A673 (cell line): ENCODE measurements at regions not wholly inside any gene's neighbourhood (a gene's known extent, or its start where the extent isn't known, plus 50 kb on each side); places are given as distances from the start of the nearest gene placed in this dataset.
"Not testable (repeated sequence)": the region's sequence is repeated elsewhere in the genome, so short reads cannot be mapped to it uniquely, and the experiment has no call there.

Source experiments
- BruUV-seq: library from RNA; stranded (reverse); fragments of 400-500 nt; replicated peaks from 2 replicates; lab custom pipeline; 2021; lab: Mats Ljungman, UMichigan
- CTCF ChIA-PET: fragments of 300-600 bp; sonication (Branson Sonifier 250); formaldehyde crosslinking; loops from one replicate; lab custom pipeline; 2022; ENCODE audit warnings: antibody characterized with exemption; lab: Charles Lee
- POLR2A ChIA-PET: fragments of 300-600 bp; sonication (Branson Sonifier 250); formaldehyde crosslinking; loops from one replicate; lab custom pipeline; 2022; ENCODE audit warnings: antibody characterized with exemption; ENCODE audit not compliant: low non-redundant PET; lab: Charles Lee
- DNase-seq: peaks from one replicate; pipeline ENCODE4 v3.0.0-alpha.2; 2015; ENCODE audit warnings: low spot score
- H3K27ac ChIP-seq: fragments of 200-600 bp; sonication (generic); 2 replicates; pipeline ENCODE4 v1.5.1; 2016; ENCODE audit warnings: mixed run types, low read depth, mild to moderate bottlenecking, mixed read lengths, antibody characterized with exemption, low read length; ENCODE audit not compliant: poor library complexity, severe bottlenecking
- H3K27me3 ChIP-seq: fragments of 200-600 bp; sonication (generic); replicated peaks from 2 replicates; pipeline ENCODE4 v1.6.1; 2017; ENCODE audit warnings: mixed run types, low read depth, mild to moderate bottlenecking, mixed read lengths, antibody characterized with exemption, low read length; ENCODE audit not compliant: insufficient read depth, poor library complexity
- H3K36me3 ChIP-seq: fragments of 200-600 bp; sonication (generic); 2 replicates; pipeline ENCODE4 v1.6.1; 2016; ENCODE audit warnings: mixed run types, mild to moderate bottlenecking, mixed read lengths, antibody characterized with exemption, low read length; ENCODE audit not compliant: insufficient read depth, poor library complexity, severe bottlenecking
- H3K4me1 ChIP-seq: fragments of 200-600 bp; sonication (generic); 2 replicates; pipeline ENCODE4 v1.6.1; 2017; ENCODE audit warnings: mixed run types, mild to moderate bottlenecking, mixed read lengths, antibody characterized with exemption, low read length; ENCODE audit not compliant: insufficient read depth, poor library complexity, severe bottlenecking
- H3K4me3 ChIP-seq: fragments of 200-600 bp; sonication (generic); 2 replicates; pipeline ENCODE4 v1.5.1; 2016; ENCODE audit warnings: low read depth, mixed run types, mild to moderate bottlenecking, mixed read lengths, low read length; ENCODE audit not compliant: poor library complexity, severe bottlenecking
- H3K9me3 ChIP-seq: fragments of 200-600 bp; sonication (generic); 2 replicates; pipeline ENCODE4 v1.6.1; 2016; ENCODE audit warnings: mixed run types, low read depth, mild to moderate bottlenecking, mixed read lengths, antibody characterized with exemption, low read length; ENCODE audit not compliant: poor library complexity, severe bottlenecking
- CTCF ChIP-seq: fragments of 300-800, 200-600 bp; sonication (generic); conservative IDR thresholded peaks from 2 replicates; pipeline ENCODE4 v1.5.1; 2017; ENCODE audit warnings: low read depth, mild to moderate bottlenecking, antibody characterized with exemption, low read length, moderate library complexity, mixed read lengths
- EZH2 ChIP-seq: fragments of 200-600 bp; sonication (generic); IDR thresholded peaks from 2 replicates; pipeline ENCODE4 v1.6.1; 2017; ENCODE audit warnings: borderline replicate concordance, low read depth, mild to moderate bottlenecking, mixed read lengths, antibody characterized with exemption, low read length; ENCODE audit not compliant: poor library complexity, severe bottlenecking
- intact Hi-C: fragments of 100-400 bp; cut with micrococcal nuclease; formaldehyde crosslinking; loops from one replicate; pipeline ENCODE4 v1.10.0; 2022; ENCODE audit not compliant: unreplicated experiment

- ChIA-PET POLR2A (no interaction called here), CTCF (no interaction called here)
- no peaks in the 10 kb centered on the region for H3K4me1 ChIP-seq
- BruUV-seq, result no TSS peak
- no peak for DNase-seq
- H3K4me3 ChIP-seq, result no peak overlapping the region
- no peak overlapping the region for H3K27ac ChIP-seq
- no peaks in the 10 kb centered on the region for H3K9me3 ChIP-seq
- TF ChIP-seq CTCF (no peak), EZH2 (no peak)
- H3K36me3 ChIP-seq, result no peaks in the 10 kb centered on the region
- H3K27me3 ChIP-seq, result no peaks in the 10 kb centered on the region
- intact Hi-C loops, result no loop called here
Observed at GRCh38 chr4:115505326-115505725, 391.9 kb upstream of the NDST4 start.

DNA sequence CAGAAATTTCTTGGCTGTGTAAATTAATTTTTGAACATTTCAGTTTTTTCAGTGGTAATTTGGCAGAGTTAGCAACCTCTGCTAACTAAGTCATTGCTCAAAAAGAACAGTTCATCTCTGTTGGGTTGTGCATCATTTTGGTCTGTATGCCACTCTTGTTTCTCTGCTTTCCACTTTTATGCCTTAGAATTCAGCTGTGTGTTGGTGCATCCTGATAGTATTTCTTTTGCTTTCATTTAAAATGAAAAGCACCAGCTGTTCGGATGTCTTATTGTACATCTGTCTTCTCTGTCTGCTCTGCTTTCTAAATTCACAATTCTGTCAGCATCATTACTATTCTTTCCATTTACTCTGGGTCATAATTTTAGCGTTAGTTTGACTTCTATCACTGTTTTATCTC lies 388.2 kb upstream of the NDST4 start:
- CTCF ChIA-PET, result no interaction called here
- no TSS peak for BruUV-seq
- no peak overlapping the region for H3K4me3 ChIP-seq
- H3K36me3 ChIP-seq, result no peaks in the 10 kb centered on the region
- intact Hi-C loops, result no loop called here
- POLR2A ChIA-PET, result no interaction called here
- no peak for DNase-seq
- no peaks in the 10 kb centered on the region for H3K27me3 ChIP-seq
- no peak for TF ChIP-seq EZH2
- TF ChIP-seq CTCF, result no peak
- H3K9me3 ChIP-seq, result no peaks in the 10 kb centered on the region
- no peak overlapping the region for H3K27ac ChIP-seq
- no peaks in the 10 kb centered on the region for H3K4me1 ChIP-seq

- H3K9me3 ChIP-seq, DNase-seq: not testable (repeated sequence)
Observed at GRCh38 chr4:115493770-115494169, 380.4 kb upstream of the NDST4 start.

DNA sequence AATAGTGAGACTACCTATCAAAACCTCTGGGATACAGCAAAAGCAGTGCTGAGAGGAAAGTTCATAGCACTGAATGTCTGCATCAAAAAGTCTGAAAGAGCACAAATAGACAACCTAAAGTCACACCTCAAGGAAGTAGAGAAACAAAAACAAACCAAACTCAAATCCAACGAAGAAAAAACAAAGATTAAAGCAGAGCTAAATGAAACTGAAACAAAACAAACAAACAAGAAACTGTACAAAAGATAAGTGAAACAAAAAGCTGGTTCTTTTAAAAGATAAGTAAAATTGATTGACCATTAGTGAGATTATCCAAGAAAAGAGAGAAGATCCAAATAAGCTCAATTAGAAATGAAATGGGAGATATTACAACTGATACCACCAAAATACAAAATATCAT lies 378.3 kb upstream of the NDST4 start:
- H3K36me3 ChIP-seq, result no peaks in the 10 kb centered on the region
- no peaks in the 10 kb centered on the region for H3K27me3 ChIP-seq
- H3K9me3 ChIP-seq, result no peaks in the 10 kb centered on the region
- TF ChIP-seq EZH2 (no peak), CTCF (no peak)
- DNase-seq, result no peak
- BruUV-seq, result no TSS peak
- no peaks in the 10 kb centered on the region for H3K4me1 ChIP-seq
- ChIA-PET POLR2A (no interaction called here), CTCF (no interaction called here)
- no peak overlapping the region for H3K27ac ChIP-seq
- H3K4me3 ChIP-seq, result no peak overlapping the region
- intact Hi-C loops, result no loop called here

More at GRCh38 chr4:115493770-115494169, 380.4 kb upstream of the NDST4 start:
- H3K4me3 ChIP-seq, H3K36me3 ChIP-seq, BruUV-seq, POLR2A ChIA-PET, H3K4me1 ChIP-seq, intact Hi-C loops, H3K27me3 ChIP-seq, H3K27ac ChIP-seq, CTCF ChIA-PET: not testable (repeated sequence)
